ENCODE measurements at regions not wholly inside any gene's neighbourhood (a gene's known extent, or its start where the extent isn't known, plus 50 kb on each side); places are given as distances from the start of the nearest gene placed in this dataset.

GRCh38 chr3:178275311-178275710, 260.9 kb upstream of the KCNMB2 start:
- TF ChIP-seq CTCF (IDR thresholded peaks at IDR 0.05) = no peak
- TF ChIP-seq POLR2A (IDR thresholded peaks at IDR 0.05) = no peak

Measured in adrenal gland (tissue), 5 donors.